SK-N-SH treated with all-trans-retinoic acid at 6 μM for 48 hours (cell line): ENCODE measurements at regions not wholly inside any gene's neighbourhood (a gene's known extent, or its start where the extent isn't known, plus 50 kb on each side); places are given as distances from the start of the nearest gene placed in this dataset.

Experiments
- ATAC-seq: fragments of 200-7000 bp; cut with Tn5 transposase; 3 replicates; pipeline ENCODE4 v1.9.1; 2020; ENCODE audit warnings: mild to moderate bottlenecking, moderate library complexity
- ARNTL ChIP-seq: fragments of 450-650 bp; formaldehyde crosslinking; IDR thresholded peaks from 2 replicates; pipeline ENCODE4 v1.5.0; 2020; ENCODE audit warnings: low read depth, mild to moderate bottlenecking, moderate library complexity, borderline replicate concordance
- BACH2 ChIP-seq: fragments of 250-450 bp; sonication (Bioruptor Pico); IDR thresholded peaks from 2 replicates; pipeline ENCODE4 v1.9.0; 2021; ENCODE audit warnings: mild to moderate bottlenecking, borderline replicate concordance
- CSDC2 ChIP-seq: fragments of 250-450 bp; sonication (Bioruptor Pico); IDR thresholded peaks from 2 replicates; pipeline ENCODE4 v1.5.0; 2020; ENCODE audit warnings: mild to moderate bottlenecking, moderate library complexity
- ESRRG ChIP-seq: fragments of 250-450 bp; sonication (Bioruptor Pico); IDR thresholded peaks from 2 replicates; pipeline ENCODE4 v1.6.1; 2021; ENCODE audit warnings: mild to moderate bottlenecking
- GLIS3 ChIP-seq: fragments of 250-450 bp; sonication (Bioruptor Pico); IDR thresholded peaks from 2 replicates; pipeline ENCODE4 v1.5.0; 2020; ENCODE audit warnings: mild to moderate bottlenecking, moderate library complexity
- ISL1 ChIP-seq: fragments of 250-450 bp; sonication (Bioruptor Pico); IDR thresholded peaks from 2 replicates; pipeline ENCODE4 v2.1.2; 2022; ENCODE audit warnings: mild to moderate bottlenecking, moderate library complexity
- OSR1 ChIP-seq: fragments of 250-450 bp; sonication (Bioruptor Pico); IDR thresholded peaks from 2 replicates; pipeline ENCODE4 v1.8.0; 2022; ENCODE audit warnings: moderate library complexity, mild to moderate bottlenecking, inconsistent platforms
- PPARA ChIP-seq: fragments of 250-450 bp; sonication (Bioruptor Pico); IDR thresholded peaks from 2 replicates; pipeline ENCODE4 v1.5.0; 2020; ENCODE audit warnings: mild to moderate bottlenecking, borderline replicate concordance
- SNAI2 ChIP-seq: fragments of 250-450 bp; sonication (Bioruptor Pico); IDR thresholded peaks from 2 replicates; pipeline ENCODE4 v1.5.0; 2020; ENCODE audit warnings: mild to moderate bottlenecking, moderate library complexity
- TCF4 ChIP-seq: fragments of 250-450 bp; sonication (Bioruptor Pico); IDR thresholded peaks from 2 replicates; pipeline ENCODE4 v1.8.0; 2021; ENCODE audit warnings: mild to moderate bottlenecking, moderate library complexity, borderline replicate concordance
- TOX ChIP-seq: fragments of 250-450 bp; sonication (Bioruptor Pico); IDR thresholded peaks from 2 replicates; pipeline ENCODE4 v1.8.0; 2021; ENCODE audit warnings: mild to moderate bottlenecking, moderate library complexity, borderline replicate concordance
- ZC3H10 ChIP-seq: fragments of 250-450 bp; sonication (Bioruptor Pico); IDR thresholded peaks from 2 replicates; pipeline ENCODE4 v1.5.1; 2021; ENCODE audit warnings: mild to moderate bottlenecking, moderate library complexity
- ZFP3 ChIP-seq: fragments of 250-450 bp; sonication (Bioruptor Pico); IDR thresholded peaks from 2 replicates; pipeline ENCODE4 v1.5.0; 2020; ENCODE audit warnings: mild to moderate bottlenecking, moderate library complexity
- ZFP30 ChIP-seq: fragments of 450-650 bp; formaldehyde crosslinking; IDR thresholded peaks from 2 replicates; pipeline ENCODE4 v1.5.0; 2022; ENCODE audit warnings: mild to moderate bottlenecking, moderate library complexity
- ZNF565 ChIP-seq: fragments of 450-650 bp; formaldehyde crosslinking; conservative IDR thresholded peaks from 2 replicates; pipeline ENCODE4 v1.5.0; 2020; ENCODE audit warnings: low read depth, mild to moderate bottlenecking, moderate library complexity
- ZNF70 ChIP-seq: fragments of 450-650 bp; formaldehyde crosslinking; IDR thresholded peaks from 2 replicates; pipeline ENCODE4 v1.5.0; 2020; ENCODE audit warnings: mild to moderate bottlenecking, moderate library complexity
- ZNF8 ChIP-seq: fragments of 450-650 bp; formaldehyde crosslinking; IDR thresholded peaks from 2 replicates; pipeline ENCODE4 v1.5.0; 2020; ENCODE audit warnings: mild to moderate bottlenecking, moderate library complexity
- TF ChIP-seq, protein P1 (sequence below): fragments of 250-450 bp; sonication (Bioruptor Pico); IDR thresholded peaks from 2 replicates; pipeline ENCODE4 v1.5.0; 2020; ENCODE audit warnings: mild to moderate bottlenecking, moderate library complexity
- TF ChIP-seq, protein P2 (sequence below): fragments of 250-450 bp; sonication (Bioruptor Pico); IDR thresholded peaks from 2 replicates; pipeline ENCODE4 v1.5.1; 2020; ENCODE audit warnings: low read depth, mild to moderate bottlenecking, moderate library complexity
- TF ChIP-seq, protein P3 (sequence below): fragments of 250-450 bp; sonication (Bioruptor Pico); IDR thresholded peaks from 2 replicates; pipeline ENCODE4 v1.5.1; 2021; ENCODE audit warnings: mild to moderate bottlenecking, moderate library complexity
- TF ChIP-seq, protein P4 (sequence below): fragments of 250-450 bp; sonication (Bioruptor Pico); IDR thresholded peaks from 2 replicates; pipeline ENCODE4 v1.8.0; 2021; ENCODE audit warnings: low read depth, mild to moderate bottlenecking, moderate library complexity, borderline replicate concordance

DNA sequence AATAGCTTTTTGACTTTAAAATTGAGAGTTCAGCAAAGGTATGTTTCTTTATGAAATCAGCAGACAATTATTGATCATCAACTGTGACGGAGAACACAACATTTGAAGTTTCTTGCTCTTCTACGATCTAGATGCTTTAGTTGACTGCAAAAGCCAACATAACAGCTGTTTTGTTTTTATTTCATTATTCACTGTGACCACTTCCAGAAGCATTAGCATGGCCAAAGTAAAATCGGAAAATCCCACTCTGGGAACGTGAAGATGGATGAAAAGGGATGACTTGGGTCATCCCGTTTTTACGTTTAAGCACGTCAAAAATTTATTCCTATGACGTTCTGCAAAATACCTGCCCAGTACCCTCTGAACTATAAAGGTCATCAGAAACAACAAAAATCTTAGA is 833.0 kb upstream of the ADAMTS5 start:
- no peak for ATAC-seq
- TF ChIP-seq, protein P1, sequence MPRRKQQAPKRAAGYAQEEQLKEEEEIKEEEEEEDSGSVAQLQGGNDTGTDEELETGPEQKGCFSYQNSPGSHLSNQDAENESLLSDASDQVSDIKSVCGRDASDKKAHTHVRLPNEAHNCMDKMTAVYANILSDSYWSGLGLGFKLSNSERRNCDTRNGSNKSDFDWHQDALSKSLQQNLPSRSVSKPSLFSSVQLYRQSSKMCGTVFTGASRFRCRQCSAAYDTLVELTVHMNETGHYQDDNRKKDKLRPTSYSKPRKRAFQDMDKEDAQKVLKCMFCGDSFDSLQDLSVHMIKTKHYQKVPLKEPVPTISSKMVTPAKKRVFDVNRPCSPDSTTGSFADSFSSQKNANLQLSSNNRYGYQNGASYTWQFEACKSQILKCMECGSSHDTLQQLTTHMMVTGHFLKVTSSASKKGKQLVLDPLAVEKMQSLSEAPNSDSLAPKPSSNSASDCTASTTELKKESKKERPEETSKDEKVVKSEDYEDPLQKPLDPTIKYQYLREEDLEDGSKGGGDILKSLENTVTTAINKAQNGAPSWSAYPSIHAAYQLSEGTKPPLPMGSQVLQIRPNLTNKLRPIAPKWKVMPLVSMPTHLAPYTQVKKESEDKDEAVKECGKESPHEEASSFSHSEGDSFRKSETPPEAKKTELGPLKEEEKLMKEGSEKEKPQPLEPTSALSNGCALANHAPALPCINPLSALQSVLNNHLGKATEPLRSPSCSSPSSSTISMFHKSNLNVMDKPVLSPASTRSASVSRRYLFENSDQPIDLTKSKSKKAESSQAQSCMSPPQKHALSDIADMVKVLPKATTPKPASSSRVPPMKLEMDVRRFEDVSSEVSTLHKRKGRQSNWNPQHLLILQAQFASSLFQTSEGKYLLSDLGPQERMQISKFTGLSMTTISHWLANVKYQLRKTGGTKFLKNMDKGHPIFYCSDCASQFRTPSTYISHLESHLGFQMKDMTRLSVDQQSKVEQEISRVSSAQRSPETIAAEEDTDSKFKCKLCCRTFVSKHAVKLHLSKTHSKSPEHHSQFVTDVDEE (CRISPR knock-in tag), result no peak
- TF ChIP-seq ZFP30 (CRISPR knock-in tag) (no peak), ZNF70 (CRISPR knock-in tag) (no peak), ZNF565 (no peak), ZC3H10 (no peak), TCF4 (no peak), TOX (CRISPR knock-in tag) (no peak), SNAI2 (CRISPR knock-in tag) (no peak), ISL1 (CRISPR knock-in tag) (no peak), ZFP3 (CRISPR knock-in tag) (no peak), CSDC2 (no peak)
- TF ChIP-seq, protein P2, sequence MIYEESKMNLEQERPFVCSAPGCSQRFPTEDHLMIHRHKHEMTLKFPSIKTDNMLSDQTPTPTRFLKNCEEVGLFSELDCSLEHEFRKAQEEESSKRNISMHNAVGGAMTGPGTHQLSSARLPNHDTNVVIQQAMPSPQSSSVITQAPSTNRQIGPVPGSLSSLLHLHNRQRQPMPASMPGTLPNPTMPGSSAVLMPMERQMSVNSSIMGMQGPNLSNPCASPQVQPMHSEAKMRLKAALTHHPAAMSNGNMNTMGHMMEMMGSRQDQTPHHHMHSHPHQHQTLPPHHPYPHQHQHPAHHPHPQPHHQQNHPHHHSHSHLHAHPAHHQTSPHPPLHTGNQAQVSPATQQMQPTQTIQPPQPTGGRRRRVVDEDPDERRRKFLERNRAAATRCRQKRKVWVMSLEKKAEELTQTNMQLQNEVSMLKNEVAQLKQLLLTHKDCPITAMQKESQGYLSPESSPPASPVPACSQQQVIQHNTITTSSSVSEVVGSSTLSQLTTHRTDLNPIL (CRISPR knock-in tag), result no peak
- TF ChIP-seq, protein P3, sequence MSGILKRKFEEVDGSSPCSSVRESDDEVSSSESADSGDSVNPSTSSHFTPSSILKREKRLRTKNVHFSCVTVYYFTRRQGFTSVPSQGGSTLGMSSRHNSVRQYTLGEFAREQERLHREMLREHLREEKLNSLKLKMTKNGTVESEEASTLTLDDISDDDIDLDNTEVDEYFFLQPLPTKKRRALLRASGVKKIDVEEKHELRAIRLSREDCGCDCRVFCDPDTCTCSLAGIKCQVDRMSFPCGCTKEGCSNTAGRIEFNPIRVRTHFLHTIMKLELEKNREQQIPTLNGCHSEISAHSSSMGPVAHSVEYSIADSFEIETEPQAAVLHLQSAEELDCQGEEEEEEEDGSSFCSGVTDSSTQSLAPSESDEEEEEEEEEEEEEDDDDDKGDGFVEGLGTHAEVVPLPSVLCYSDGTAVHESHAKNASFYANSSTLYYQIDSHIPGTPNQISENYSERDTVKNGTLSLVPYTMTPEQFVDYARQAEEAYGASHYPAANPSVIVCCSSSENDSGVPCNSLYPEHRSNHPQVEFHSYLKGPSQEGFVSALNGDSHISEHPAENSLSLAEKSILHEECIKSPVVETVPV (CRISPR knock-in tag), result no peak
- TF ChIP-seq, all 23 proteins: peak for 0

DNA sequence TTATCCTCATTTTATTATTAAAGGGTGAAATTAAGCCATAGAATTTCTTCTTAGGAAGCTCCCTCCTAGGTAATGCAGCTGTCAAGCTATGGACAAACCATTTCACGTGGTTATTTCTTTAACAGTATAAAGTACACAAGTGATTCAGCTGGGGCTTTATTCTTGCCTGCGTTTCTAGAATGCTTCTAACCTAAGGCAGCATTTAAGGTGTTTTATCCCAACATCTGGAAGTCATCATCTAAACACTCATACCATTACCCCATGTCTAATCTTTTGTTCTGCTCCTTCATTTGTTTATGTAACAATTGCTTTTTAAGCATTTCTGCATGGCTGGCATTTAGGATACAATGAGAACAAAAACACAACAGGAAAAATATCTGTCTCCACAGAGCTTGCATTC is 829.2 kb upstream of the ADAMTS5 start:
- peak; percentile 79 for TF ChIP-seq TCF4
- TF ChIP-seq PPARA, result no peak
- TF ChIP-seq OSR1 (CRISPR knock-in tag), result no peak
- TF ChIP-seq, protein P3 (CRISPR knock-in tag), result no peak
- TF ChIP-seq ZNF8 (CRISPR knock-in tag), result peak; percentile 33; the same call in 1 of the 2 replicates
- peak; percentile 31; the same call in 2 of the 3 replicates for ATAC-seq

DNA sequence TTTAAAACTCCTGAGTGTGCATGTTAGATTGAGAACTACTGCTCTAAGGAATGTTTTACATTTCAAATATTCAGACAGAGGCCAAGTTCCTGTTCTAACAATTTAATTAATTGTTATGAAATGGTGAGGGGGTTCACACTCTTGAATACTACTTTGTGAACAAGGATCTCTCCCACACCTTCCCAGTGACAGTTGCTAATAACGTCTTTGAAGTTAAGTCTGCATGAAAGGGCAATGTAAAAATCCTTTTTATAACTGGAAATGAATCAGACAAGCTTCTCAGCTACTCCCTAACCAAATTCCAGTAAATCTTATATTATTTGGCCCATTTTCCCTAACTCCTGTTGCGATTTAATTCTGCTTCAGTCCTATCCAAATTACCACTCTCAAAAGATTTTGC is 828.5 kb upstream of the ADAMTS5 start:
- ATAC-seq, result no peak
- TF ChIP-seq OSR1 (CRISPR knock-in tag) (no peak), ZNF565 (no peak), ZNF70 (CRISPR knock-in tag) (no peak), GLIS3 (CRISPR knock-in tag) (no peak), SNAI2 (CRISPR knock-in tag) (no peak), ZNF8 (CRISPR knock-in tag) (no peak)
- TF ChIP-seq, all 23 proteins: peak for 0

DNA sequence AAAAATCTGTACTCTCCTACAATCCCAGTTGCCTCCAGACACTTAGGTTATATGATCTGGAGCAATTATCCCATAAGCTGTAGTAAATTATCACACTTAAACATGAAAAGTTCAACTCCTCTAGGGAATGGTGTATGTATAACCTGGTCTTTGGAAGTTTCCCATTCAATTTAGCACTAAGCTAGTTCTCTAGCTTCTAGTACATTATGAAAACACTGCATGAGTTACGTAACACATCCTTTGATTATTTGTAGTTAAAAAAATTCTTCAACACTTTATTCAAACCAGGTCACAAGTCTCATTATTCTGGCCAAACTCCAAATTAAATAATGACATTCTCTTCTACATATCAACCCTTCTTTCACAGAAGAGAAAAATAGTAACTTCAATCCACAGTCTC is 827.0 kb upstream of the ADAMTS5 start:
- ATAC-seq, result no peak
- TF ChIP-seq, protein P1 (CRISPR knock-in tag), result no peak
- no peak for TF ChIP-seq PPARA
- TF ChIP-seq OSR1 (CRISPR knock-in tag), result no peak
- no peak for TF ChIP-seq ISL1 (CRISPR knock-in tag)
- no peak for TF ChIP-seq ARNTL (CRISPR knock-in tag)
- no peak for TF ChIP-seq SNAI2 (CRISPR knock-in tag)
- TF ChIP-seq ZC3H10, result no peak
- TF ChIP-seq ZFP3 (CRISPR knock-in tag), result no peak
- no peak for TF ChIP-seq ZFP30 (CRISPR knock-in tag)
- no peak for TF ChIP-seq TCF4
- TF ChIP-seq, protein P4, sequence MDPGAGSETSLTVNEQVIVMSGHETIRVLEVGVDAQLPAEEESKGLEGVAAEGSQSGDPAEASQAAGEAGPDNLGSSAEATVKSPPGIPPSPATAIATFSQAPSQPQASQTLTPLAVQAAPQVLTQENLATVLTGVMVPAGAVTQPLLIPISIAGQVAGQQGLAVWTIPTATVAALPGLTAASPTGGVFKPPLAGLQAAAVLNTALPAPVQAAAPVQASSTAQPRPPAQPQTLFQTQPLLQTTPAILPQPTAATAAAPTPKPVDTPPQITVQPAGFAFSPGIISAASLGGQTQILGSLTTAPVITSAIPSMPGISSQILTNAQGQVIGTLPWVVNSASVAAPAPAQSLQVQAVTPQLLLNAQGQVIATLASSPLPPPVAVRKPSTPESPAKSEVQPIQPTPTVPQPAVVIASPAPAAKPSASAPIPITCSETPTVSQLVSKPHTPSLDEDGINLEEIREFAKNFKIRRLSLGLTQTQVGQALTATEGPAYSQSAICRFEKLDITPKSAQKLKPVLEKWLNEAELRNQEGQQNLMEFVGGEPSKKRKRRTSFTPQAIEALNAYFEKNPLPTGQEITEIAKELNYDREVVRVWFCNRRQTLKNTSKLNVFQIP (CRISPR knock-in tag), result no peak
- TF ChIP-seq, protein P2 (CRISPR knock-in tag), result no peak
- no peak for TF ChIP-seq BACH2 (CRISPR knock-in tag)
- TF ChIP-seq ESRRG (CRISPR knock-in tag), result no peak
- no peak for TF ChIP-seq CSDC2
- no peak for TF ChIP-seq ZNF70 (CRISPR knock-in tag)
